ENCODE measurements at regions not wholly inside any gene's neighbourhood (a gene's known extent, or its start where the extent isn't known, plus 50 kb on each side); places are given as distances from the start of the nearest gene placed in this dataset.
"Not testable (repeated sequence)": the region's sequence is repeated elsewhere in the genome, so short reads cannot be mapped to it uniquely, and the experiment has no call there.

DNA sequence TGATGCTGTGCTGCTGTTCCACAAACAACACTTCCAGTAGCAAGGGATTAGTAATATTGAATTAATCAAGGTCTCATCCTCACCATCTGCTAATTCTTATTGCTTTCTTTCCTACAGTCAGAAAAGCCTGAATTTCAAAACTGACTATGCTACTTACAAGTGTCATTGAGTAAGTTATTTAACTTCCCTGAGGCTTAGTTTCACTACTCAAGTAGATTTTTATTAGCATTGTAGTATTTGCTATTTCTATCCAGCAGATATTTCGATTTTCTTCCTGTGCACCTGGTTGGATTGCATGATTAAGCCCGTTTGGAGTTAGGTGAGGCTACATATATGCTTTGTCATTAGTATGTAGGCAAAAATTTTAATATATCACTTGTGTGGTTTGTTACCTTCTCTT is 591.5 kb downstream of the TRHDE start:
- no peak for DNase-seq (ENCODE audit: low read depth)

GRCh38 chr12:72865921-72866320 is 593.8 kb downstream of the TRHDE start:
- DNase-seq (ENCODE audit: low read depth) = no peak

GRCh38 chr12:72869024-72869423 is 596.9 kb downstream of the TRHDE start:
- DNase-seq (ENCODE audit: low read depth) = no peak

DNA sequence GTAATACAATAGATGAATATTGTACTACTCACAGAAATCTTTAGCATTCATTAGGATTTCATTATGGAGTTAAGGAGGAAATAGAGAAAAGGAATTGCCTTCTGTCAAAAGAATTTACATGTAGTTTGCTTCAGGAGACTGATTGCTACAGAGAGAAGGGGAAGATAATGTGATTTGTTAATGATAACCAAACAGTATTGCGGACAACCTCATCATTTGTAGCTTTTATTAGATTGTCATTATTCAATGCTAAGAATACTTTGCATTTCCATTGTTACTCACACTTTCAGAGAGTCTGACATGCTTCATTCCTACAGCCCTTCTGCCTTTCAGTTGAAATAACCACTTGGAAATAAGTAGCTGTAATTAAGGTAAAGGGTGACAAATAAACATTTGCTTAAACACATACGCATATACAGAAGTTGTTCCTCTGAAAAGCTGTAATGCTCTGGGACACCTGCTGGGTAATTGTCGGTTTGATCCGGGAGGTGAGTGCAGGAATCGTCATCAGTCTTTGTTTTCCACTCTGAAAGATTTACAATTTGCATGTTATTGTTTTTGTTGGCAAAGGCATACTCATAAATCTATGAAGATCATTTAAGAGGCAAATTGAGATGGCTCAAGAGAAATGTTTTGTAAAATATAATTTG is 600.2 kb downstream of the TRHDE start:
- no peak for DNase-seq (ENCODE audit: low read depth)

DNA sequence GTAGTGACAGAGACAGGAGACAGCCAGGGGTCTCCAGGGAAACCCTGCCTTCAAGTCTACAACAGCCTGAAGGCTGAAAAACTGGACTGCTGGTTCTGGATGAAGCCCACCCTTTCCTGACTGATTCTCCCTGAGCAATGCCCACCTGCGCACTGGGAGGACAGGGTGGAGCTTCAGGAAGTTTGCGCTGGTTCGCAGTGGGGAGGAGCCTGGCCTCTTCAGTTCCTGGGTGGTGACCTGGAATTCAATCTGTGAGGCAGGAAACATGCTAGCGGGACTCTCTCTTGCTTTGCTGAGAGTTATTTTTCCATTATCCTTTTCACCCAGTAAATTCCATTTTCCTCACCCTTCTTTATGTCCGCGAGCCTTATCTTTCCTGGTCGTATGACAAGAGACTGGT is 600.8 kb downstream of the TRHDE start:
- no peak for DNase-seq (ENCODE audit: low read depth)

- DNase-seq (ENCODE audit: low read depth) = no peak
Measured at GRCh38 chr12:72876092-72876491, 603.9 kb downstream of the TRHDE start.

GRCh38 chr12:72888693-72889092 is 616.5 kb downstream of the TRHDE start:
- no peak for DNase-seq (ENCODE audit: low read depth)

DNA sequence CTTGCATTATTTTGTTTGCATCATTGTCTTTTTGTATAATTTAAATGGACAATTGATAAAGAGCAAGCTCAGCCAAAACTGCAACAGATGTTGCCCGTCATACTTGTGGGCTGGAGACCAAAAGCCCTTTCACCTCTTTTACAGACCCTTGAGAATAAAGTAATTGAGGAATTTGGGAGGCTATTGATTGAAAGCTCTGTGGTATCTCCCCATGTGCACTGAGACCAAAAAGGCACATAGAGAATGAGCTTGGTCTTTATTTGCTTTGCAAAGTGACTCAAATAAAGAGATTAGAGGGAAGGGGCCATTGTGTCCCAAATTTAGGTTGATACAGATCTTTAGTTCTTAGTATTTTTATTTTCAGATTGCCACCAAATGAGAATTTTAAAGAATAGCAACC is 617.6 kb downstream of the TRHDE start:
- no peak for DNase-seq (ENCODE audit: low read depth)

GRCh38 chr12:72901685-72902084 is 629.5 kb downstream of the TRHDE start:
- no peak for DNase-seq (ENCODE audit: low read depth)

- no peak for DNase-seq (ENCODE audit: low read depth)
Measured at GRCh38 chr12:72925716-72926115, 653.5 kb downstream of the TRHDE start.

DNA sequence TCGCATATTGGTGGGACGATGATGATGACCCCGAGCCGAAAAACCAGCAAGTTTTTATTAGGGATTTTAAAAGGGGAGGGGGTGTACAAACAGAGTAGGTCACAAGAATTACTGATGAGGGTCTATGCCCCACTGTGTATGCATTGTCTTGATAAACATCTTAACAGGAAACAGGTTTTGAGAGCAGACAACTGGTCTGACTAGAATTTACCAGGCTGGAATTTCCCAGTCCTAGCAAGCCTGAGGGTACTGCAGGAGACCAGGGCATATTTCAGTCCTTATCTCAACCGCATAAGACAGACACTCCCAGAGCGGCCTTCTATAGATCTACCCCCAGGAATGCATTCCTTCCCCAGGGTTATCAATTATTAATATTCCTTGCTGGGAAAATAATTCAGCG is 659.7 kb downstream of the TRHDE start:
- not testable (repeated sequence) for DNase-seq (ENCODE audit: low read depth)

- no peak for DNase-seq (ENCODE audit: low read depth)
Measured at GRCh38 chr12:72937486-72937885, 665.3 kb downstream of the TRHDE start.

GRCh38 chr12:72957454-72957853 is 685.3 kb downstream of the TRHDE start:
- no peak for DNase-seq (ENCODE audit: low read depth)

DNA sequence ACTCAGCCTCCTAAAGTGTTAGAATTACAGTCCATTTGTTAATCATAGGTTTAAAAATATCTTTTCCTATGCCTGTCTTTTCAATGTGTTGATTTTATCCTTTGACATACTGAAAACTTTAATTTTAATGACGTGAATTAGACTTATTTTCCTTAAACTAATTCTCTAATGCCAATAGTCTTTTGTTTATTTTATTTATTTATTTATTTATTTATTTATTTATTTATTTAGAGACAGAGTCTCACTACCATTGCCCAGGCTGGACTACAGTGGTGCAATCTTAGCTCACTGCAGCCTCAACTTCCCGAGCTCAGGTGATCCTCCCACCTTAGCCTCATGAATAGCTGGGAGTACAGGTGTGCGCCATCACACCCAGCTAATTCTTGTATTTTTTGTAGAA is 694.5 kb downstream of the TRHDE start:
- no peak for DNase-seq (ENCODE audit: low read depth)

DNA sequence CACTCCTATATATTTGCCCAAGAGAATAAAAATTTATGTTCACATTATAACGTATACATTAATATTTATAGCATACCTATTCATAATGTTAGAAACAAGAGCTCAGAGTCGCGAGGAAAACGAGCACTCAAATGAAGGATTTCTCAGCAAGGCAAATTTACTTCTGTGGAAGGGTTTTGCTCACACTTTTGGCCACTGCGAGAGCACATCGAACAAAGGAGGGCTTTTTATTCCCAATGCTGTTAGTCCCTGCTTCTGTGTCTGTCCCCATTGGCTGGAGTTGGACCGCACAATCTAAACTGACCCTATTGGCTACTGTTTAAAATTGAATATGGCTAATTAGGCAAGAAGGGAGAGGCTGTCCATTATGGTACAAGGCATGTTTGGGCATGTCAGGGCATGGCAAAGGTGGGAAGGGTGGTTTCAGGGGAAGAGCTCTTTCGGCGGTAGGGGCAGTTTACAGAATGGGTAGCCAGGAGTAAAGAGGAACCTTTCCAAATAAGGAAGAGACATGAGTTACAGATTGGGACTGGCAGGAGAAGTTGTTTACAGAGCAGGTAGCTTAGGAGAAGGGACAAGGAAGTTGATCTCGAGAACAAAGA is 702.9 kb downstream of the TRHDE start:
- DNase-seq (ENCODE audit: low read depth) = no peak

DNA sequence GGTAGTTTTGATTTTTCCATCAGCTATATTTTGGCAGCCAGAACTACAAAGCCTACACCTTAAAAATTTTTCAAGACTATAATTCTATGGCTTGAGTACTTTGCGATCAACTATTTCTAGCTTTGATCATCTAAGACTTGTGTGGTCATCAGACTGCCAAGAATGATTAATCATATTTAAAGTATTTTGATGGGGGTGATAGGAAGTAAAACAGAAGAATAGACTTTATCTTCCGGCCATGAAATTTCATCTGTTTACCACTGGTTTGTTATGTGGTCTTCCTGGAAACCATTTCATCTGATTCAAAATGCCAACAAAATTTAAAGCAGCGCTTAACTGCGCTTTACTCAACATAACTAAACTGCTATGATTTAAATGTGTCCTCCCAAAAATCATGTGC is 706.8 kb downstream of the TRHDE start:
- DNase-seq (ENCODE audit: low read depth) = no peak

- DNase-seq (ENCODE audit: low read depth) = no peak
Measured at GRCh38 chr12:72982356-72982755, 710.2 kb downstream of the TRHDE start.

- no peak for DNase-seq (ENCODE audit: low read depth)
Measured at GRCh38 chr12:72986963-72987362, 714.8 kb downstream of the TRHDE start.

- no peak for DNase-seq (ENCODE audit: low read depth)
Measured at GRCh38 chr12:72989458-72989947, 717.3 kb downstream of the TRHDE start.

- not testable (repeated sequence) for DNase-seq (ENCODE audit: low read depth)
Measured at GRCh38 chr12:72995029-72995428, 722.9 kb downstream of the TRHDE start.

- no peak for DNase-seq (ENCODE audit: low read depth)
Measured at GRCh38 chr12:72995616-72996015, 723.4 kb downstream of the TRHDE start.

DNA sequence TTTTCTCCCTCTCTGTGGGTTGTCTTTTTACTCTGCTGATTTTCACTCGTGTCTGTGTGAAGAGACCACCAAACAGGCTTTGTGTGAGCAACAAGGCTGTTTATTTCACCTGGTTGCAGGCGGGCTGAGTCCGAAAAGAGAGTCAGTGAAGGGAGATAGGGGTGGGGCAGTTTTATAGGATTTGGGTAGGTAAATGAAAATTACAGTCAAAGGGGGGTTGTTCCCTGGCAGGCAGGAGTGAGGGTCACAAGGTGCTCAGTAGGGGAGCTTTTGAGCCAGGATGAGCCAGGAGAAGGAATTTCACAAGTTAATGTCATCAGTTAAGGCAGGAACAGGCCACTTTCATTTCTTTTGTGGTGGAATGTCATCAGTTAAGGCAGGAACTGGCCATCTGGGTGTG is 729.6 kb downstream of the TRHDE start:
- DNase-seq (ENCODE audit: low read depth) = not testable (repeated sequence)

DNA sequence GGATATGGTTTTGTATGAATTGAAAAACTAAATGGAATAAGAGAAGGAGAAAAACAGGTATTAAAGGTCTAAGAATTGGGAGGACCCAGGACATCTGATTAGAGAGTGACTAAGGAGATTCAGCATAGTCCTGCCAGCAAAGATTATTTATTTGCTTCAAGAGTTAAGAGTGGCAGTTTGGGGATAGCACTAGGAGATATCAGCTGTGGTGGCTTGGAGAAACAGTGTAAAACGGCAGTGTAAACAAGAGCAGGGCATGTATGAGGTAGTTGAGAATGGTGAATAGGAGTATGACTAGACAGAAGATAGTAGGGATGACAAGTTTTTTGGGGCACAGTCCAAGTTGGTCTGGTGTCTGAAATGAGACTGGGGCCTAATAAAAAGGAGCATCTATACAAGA is 730.3 kb downstream of the TRHDE start:
- DNase-seq (ENCODE audit: low read depth) = not testable (repeated sequence)
